ENCODE measurements at regions not wholly inside any gene's neighbourhood (a gene's known extent, or its start where the extent isn't known, plus 50 kb on each side); places are given as distances from the start of the nearest gene placed in this dataset.
"Not testable (repeated sequence)": the region's sequence is repeated elsewhere in the genome, so short reads cannot be mapped to it uniquely, and the experiment has no call there.

DNA sequence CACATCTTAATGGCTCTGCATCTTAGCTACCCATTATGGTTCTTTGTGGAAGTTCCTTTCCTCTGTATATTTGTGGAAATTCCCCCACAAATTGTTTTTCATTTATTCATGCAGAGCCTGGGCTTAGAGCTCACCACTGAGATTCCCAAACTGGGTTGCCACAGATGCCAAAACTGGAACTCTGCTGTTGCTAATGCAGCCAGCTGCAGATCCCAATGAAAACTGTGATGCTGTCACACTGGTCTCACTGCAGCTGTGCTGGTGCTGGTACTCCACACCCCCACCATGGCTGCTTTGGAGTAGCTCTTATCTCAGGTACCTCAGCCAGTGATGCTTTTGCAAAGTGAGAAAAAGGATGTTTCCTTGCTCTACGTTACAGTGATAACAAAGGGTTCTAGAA, 87.7 kb downstream of the DCK start:
- DNase-seq = no peak

DNA sequence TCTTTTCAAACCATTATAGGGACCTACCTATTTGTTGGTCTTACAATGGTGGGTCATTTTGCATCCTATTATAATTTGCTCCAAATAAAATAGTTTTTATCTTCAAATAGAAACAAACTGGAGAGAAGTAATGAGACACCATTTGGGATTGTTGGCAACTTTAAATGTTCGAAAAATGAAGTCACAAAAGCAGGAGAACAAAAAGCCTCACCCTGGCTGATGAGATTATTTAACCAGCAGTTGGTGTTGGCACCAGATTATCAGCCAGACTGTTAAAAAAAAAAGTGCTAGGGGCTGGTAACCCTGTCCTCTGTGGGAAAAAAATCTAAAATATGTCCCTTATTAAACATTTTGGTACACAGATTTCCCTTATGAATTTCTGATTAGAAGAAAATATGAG, 100.3 kb downstream of the DCK start:
- DNase-seq = no peak

DNA sequence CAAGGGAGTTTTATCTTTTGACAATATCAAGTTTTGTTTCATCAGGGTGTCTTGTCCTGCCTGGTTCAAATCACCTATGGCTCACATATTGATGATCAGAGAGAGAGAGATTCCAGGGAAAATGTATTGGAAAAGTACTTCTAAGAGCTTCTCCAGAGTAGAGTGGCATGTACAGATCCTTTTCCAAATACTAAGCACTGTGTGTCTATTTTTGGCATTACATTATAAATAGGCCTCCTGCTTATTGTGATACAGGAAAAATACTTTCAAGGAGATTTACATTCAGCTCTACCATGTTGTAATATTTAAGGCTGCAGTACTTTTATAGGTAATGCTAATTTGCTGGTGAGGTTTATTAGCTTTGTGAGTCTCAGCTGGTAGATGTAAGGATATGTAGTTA, 100.8 kb downstream of the DCK start:
- DNase-seq = no peak

DNA sequence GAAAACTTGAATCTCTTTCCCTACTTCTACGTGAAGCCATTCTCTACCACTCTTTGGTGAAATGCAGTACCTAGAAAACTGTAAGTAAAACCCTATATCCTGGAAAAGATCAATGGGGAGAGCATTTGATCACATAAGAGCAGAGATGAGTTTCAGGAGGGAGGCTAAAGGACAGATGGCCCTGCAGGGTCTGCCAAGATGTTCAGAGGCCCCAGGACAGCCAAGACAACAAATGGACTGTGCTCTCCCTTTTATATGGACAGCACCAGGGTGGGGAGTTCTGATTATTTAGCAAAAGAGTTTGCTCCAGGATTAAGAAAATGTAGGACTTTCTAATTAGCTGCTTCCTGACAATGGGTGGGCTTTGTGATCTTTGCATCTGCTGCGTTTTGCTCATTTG, 101.7 kb downstream of the DCK start:
- no peak for DNase-seq

DNA sequence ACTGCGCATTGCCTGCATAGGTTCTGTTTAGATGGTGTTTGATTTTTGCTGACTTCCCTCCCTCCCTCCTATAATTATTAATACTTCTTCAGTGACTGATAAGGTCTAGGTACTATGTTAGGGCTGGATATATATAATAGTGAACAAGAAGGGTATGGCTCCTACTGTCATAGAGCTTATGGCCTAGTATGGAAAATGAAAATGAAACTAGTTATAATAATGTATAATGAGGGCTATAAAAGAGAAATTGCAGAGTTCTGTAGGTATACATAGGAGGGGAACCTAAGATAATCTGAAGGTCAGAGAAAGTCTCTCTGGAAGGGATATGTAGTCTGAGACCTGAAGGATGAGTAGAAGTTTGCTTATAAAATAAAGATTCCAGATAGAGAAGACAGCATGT, 102.1 kb downstream of the DCK start:
- DNase-seq = no peak

DNA sequence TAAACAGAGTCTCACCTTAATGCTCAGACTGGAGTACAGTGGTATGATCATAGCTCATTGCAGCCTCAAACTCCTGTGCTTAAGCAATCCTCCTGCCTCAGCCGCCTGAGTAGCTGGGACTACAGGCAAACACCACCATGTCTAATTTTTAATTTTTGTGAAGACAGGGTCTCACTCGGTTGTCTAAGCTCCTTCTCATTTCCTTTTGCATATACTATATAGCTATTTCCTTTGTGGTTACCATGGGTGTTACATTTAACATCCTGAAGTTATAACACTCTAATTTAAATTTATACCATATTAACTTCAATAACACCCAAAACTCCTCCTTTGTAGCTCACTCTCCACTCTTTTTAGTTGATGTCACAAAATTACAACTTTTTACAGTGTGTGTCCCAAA, 114.3 kb downstream of the DCK start:
- no peak for DNase-seq

DNA sequence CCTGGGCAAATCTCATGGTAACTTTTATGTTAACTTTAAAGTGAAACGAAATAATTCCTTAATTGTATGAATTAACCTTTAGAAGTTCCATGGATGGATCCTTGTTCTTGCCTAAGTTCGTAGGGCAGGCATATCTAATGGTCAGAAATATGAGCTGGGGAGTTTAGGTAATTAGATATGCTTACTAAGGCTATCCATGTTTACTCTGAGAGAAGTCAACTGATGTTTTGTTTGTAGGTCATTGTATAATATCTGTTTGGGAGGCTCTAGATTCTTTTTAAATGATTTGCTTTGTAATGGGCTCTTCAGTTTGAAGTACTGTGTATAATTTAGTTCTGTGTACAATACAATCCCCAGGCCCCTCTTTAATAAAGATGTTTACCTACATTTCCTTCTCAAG, 117.0 kb downstream of the DCK start:
- no peak for DNase-seq

DNA sequence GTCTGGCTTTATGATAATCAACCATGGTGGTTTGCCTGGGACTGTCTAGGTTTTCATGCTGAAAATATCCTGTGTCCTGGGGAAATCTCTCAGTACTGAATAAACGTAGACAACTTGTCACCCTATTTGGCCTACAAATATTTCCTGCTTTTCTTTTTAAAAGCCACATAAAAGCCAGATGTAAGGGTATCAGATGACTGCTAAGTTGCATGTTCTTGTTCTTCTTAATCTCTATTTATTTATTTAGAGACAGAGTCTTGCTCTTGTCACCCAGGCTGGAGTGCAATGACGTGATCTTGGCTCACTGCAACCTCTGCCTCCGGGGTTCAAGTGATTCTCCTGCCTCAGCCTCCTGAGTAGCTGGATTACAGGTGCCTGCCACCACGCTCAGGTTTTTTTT, 117.7 kb downstream of the DCK start:
- DNase-seq = not testable (repeated sequence)

DNA sequence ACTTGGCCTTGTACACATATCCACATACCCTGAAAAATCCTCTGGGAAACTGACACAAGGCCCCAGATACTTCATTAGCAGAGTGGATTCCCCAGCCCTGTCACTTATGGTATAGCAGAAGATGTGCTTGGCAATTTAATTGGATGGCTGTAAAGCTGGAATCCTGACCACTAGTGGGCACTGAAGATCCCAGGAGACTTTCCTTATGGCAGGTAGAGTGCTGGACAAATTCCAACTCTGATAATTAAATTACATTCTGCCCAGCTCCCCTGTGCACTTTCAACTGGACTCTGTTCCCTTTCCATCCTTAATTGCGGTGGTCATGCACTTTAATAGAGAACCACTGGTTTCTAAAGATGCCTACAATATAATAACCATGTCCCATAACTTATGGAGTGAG, 119.8 kb downstream of the DCK start:
- DNase-seq = no peak

DNA sequence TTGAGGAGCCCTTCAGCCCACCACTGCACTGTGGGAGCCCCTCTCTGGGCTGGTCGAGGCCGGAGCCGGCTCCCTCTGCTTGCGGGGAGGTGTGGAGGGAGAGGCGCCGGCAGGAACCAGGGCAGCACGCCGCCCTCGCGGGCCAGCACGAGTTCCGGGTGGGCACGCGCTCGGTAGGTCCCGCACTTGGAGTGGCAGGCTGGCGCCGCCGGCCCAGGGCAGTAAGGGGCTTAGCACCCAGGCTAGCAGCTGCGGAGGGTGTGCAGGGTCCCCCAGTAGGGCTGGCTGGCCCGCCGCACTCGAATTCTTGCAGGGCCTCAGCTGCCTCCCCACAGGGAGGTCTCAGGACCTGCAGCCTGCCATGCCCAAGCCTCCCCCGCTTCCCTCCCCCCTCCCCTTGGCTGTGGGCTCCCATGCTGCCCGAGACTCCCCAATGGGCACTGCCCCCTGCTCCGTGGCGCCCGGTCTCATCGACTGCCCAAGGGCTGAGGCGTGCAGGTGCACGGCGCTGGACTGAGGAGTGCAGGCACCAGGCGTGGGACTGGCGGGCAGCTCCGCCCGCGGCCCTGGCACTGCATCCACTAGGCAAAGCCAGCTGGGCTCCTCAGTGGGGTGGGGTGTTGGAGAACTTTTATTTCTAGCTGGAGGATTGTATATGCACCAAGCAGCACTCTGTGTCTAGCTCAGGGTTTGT, 127.5 kb downstream of the DCK start:
- no peak for DNase-seq

DNA sequence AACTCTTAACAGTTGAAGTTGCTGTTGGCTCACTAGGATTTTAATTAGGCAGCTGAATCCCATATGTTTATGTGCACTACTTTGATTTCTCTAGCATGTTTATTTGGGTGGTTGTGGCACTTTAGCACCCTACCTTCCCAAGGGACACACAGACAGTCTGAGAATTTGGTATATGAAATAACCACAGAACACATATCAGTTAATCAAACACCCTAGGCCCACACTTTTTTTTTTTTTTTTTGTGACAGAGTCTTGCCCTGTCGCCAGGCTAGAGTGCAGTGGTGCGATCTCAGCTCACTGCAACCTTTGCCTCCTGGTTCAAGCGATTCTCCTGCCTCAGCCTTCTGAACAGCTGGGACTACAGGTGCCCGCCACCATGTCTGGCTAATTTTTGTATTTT, 130.5 kb downstream of the DCK start:
- DNase-seq = no peak

DNA sequence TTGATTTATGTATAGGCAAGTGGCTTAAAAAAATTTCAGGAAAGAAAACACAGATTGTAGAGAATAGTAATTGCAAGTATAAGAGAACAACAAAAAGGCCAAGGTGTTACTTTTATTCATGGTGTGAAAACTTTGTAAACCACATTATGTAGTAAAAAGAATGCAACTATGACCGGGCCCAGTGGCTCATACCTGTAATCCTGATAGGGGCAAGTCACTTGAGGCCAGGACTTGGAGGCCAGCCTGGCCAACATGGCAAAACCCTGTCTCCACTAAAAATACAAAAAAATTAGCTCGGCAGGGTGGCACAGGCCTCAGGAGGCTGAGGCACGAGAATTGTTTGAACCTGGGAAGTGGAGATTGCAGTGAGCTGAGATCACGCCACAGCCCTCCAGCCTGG, 131.7 kb downstream of the DCK start:
- DNase-seq = no peak

DNA sequence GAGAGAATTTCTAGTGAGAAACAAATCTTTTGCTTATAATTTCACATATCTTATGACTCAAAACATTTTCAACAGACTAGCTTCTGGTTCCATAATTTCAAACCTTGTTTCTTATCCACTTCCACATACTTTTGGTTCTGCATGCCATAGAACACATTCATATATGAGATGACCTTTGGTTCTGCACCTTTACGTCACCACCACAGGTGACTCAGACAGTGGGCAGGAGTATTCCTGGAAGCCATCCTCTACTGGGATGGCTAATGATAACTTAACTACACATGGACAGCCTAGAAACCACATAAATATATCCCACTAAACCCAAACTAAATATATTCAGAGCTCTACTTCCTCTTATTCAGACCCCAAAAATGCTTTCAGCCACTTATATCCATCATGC, 133.3 kb downstream of the DCK start:
- no peak for DNase-seq

DNA sequence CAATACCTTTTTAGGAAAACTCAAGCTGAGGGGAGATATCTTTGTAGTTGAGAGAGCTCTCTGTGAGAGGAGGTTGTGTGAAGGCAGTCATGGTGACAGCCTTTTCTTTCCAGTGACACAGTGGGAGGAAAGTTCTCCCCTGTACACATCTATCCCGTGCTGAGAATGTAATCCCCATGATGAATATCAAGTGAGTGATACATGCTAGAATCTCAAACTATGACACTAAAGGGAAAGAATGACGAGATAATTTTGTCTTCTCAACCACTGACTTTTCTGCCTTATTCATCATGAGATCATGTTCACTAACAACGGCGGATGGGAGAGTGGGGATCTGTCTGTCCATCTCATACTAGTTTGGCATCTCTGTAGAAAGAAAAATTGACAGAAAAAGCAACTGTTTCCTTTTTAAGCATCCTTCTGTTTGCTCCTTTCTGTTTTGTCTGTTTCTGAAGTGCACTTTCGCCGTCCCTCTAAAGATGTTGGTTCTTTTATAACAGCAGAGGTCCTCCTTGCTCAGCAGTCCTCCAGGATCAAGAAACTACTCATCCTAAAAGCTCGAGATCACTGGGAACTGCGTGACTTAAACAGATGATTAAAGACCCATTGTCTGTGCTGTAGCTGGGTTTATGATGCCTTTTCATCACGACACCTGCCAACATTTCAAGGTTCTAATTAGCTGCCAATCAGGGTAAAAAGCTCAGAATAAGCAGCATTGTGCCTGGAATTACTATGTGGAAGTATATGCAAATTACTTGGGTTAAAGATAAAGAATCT, 137.6 kb downstream of the DCK start:
- DNase-seq = no peak

DNA sequence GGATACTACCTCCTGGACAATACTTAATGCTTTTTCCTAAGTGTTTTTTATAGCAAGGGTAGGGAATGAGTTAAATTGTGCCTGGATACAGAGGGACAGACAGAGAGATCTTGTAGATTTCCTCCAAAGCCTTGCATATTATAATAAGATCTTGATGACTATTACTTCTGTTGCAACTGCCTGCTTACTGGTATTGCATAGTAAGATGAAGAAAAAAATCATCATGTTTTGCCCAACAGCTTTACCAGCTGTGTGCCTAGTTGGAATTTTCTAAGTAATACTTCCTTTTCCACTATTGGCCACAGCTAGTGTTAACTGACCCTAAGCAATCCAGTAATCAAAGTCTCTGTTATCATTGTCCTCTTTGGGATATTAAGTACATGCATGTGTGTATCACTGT, 139.0 kb downstream of the DCK start:
- DNase-seq = no peak

DNA sequence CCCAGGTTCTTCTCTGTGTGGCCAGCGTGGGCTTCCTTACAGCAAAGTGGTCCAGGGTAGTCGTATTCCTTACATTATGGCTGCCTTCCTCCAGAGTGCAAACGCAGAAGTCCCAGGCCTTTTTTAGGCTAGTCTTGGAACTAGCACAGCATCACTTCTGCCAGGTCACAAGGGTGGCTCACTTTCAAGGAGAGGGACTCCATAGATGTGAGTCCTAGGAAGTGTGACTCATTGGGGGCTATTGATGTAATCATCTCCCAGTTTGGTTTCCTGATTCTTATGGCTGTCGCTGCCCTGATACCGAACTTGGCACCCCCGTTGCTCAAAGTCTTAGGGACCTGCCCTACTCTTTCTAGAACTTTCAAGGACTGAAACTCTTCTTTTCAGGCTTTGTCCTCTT, 140.0 kb downstream of the DCK start:
- DNase-seq = no peak

DNA sequence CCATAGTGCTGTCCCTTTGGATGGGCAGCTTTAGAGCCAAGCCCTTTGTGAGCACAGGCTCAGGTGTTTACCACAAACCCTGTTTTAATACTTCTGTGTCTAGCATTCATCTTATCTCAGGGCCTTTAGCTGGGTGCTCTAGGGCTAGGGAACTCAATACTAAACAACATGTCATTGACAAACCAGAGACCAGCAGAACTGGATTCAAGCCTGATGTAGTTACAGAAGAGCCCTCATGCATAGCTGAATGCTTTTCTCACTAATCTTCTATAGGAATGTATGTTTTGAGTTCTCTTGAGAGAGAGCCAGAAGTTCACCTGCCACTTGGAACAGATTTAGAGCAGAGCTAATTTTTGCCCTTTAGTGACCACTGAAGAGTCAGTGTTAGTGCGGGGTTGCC, 142.6 kb downstream of the DCK start:
- no peak for DNase-seq

DNA sequence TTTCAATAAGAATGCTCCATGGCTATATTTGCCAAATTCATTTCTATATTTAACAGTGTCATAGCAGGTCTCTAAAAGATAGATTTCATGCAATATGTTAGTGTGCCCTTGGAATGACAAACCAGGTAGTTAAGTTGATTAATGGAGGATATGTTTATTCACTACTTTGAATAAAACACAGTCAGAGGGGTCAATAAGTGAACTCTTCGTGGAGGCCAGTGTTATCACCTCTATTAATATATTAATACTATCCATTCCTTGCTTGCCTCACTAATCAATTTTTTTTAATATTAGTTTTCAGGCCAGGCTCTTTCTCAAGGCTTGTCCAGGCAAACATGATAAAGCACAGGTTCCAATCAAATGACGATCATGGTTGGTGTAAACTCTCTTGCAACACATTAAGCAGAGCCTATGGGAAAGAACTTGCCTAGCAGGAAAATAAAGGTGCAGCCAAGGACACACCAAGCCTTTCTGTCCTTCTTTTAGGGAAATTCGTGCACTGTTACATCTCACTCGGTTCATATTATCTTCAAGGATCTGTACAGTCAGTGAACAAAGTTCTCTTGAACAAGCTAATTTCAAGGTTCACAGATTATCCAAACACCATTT, 144.7 kb downstream of the DCK start:
- no peak for DNase-seq

DNA sequence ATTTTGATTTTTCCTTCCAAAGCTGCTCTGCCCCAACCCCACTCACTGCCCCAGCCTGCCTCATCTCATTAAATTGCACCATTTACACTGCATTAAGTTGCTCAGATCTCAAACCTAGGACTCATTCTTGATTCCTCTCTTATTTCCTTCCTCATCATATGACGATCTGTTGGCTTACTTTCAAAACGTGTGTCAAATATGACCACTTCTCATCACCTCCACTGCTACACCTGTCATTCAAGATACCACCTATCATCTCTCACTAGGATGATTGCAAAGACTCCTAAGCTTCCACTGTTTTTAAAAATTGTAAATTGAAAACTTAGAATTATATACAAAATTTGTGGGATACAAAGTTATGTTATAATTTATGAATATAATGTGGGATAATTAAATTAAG, 147.1 kb downstream of the DCK start:
- no peak for DNase-seq

DNA sequence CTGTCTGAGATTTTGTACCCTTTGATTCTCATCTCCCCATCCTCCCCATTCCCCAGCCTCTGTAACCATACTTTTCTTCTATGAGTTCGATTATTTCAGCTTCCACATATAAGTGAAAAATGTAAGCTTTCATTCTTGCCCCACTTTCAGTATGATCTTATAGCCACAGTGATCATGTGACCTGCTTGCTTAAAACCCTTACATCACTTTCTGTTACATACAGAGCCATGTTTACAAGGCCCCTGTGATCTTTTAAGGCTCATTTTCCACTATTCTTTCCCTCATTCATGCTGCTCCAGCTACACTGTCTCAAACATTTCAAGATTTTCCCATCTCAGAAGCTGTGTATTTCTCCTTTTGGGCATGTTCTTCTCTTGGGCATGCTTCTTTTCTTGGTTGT, 147.7 kb downstream of the DCK start:
- DNase-seq = no peak

DNA sequence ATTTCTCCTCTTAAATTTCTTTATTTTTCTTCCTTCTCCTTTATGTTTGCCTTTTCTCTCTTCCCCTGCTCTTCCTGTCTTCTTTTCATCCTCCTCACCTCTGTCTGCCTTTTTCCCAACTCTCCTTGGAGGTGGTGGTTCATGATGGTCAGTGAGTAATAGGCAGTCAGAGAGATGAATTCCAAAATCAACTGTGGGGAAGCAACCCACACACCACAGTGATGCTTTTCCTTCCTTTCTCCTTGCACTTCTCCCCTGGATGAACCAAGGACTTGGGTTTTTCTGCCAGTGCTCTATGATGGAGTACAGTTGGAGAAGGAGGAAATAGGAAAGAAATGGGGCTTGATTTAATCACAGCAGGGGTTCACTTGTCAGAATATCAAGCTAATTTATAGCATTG, 153.8 kb downstream of the DCK start:
- DNase-seq = no peak

DNA sequence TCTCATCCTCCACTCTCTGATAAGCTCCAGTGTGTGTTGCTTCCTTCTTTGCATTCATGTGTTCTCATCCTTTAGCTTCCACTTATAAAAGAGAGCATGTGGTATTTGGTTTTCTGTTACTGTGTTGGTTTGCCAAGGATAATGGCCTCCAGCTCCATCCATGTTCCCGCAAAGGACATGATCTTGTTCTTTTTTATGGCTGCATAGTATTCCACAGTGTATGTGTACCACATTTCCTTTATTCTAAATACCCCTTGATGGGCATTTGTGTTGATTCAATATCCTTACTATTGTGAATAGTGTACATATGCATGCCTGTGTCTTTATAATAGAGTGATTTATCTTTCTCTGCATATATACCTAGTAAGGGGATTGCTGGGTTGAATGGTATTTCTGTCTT, 155.1 kb downstream of the DCK start:
- DNase-seq = no peak

DNA sequence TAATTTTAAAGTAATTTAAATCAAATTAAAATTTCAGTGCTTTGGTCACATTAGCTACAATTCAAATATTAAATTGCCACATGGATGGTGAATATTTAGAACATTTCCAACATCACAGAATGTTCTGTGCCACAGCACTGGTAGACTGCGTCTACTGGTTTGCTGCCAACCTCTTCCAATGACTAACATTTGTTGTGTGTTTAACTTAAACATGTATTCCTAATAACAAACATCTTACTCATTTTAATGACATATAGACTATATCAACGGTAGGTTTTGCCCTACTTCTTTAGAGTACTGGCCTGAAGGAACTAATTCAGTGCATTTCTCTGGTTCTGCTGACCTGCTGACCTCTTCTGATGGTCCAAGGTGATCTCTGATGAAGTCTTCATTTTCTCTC, 157.6 kb downstream of the DCK start:
- no peak for DNase-seq

DNA sequence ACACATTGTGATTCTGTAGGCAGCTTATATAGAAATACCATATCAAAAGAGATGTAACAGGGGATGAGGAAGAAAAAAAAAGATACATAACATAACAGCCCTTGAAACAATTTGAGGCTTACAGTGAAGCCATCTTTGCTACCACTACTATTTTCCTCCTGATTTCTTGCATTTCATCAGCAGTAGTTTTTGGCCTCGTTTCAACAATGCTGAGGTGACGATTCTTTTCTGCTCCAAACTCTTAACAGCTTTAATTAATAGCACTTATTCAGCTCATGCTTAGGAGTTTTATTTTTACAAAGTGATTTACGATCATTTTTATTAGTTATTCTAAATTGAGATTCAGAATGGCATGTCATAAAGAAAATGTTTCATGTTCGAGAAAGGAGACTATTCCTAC, 163.2 kb downstream of the DCK start:
- DNase-seq = no peak

DNA sequence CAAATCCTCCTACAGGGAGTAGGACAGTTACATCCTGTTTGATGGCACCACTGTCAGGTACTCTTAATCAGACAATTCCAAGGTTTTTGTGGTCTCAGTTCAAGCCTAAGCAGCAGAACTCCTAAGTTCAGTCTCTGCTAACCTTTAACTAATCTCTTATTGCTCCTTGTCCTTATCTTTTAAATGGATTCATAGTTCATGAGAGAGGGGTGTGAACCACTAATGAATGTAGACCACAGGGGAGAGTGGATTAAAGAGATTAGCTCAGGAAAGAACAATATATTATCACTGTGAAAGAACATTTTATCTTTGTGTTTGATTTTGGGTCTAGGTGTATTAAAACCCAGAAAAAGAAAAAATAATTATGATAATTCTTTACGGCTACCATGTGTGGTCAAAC, 168.9 kb downstream of the DCK start:
- DNase-seq = no peak
